HG03139 (cell line): ENCODE measurements at regions not wholly inside any gene's neighbourhood (a gene's known extent, or its start where the extent isn't known, plus 50 kb on each side); places are given as distances from the start of the nearest gene placed in this dataset.

Experiments used
- ATAC-seq: cut with Tn5 transposase; IDR thresholded peaks from one replicate; pipeline ENCODE4 v1.9.1; 2021; ENCODE audit not compliant: unreplicated experiment

DNA sequence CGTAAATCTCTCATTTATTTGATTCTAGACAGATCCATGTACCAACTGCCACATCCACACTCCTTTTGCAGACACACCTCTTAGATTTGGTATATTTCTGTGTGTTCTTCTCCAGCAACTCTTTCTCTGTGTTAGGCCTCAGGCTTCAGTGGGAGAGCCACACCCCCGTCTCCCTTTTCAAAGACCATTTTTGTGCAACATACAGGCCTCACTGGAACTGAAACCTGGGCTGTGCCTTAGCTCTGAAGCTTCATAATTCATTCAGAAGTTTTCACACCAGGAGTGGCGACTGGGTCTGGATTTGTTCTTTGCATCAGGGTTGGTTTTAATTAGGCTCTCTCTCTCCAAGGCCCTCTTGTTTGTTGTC lies 170.2 kb downstream of the THBS2 start:
- ATAC-seq: no peak

DNA sequence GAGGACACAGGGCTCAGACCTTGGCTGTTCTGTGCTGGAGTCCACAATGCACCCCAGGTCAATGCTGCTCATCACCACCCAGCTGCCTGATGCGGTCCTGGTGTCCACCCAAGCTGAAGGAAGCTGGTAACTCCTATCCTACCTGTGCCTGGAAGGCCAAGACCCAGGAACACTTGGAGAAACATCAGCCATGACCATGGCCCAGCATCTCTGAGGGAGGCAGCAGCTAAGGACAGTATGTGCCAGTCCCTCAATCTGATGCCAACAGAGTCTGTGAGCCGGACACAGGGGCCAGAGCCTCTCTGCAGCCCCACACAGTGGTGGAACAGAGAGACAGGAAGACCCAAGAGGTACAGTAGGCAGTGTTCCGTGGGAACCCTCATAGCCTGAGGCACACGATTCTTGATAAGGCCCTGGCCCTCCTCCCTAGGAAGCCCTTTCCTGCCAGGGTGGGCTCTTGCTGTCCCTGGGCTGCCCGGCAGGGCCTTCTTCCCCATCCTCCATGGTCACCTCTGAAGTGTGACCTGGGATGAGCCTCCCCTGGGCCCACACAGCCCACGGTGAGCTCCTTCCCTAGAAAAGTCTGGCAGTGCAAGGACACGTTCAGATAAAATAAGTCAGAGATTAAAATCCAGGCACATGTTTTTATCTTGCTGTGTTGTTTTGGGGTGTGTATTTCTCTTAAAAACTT lies 170.7 kb downstream of the THBS2 start:
- no peak for ATAC-seq

DNA sequence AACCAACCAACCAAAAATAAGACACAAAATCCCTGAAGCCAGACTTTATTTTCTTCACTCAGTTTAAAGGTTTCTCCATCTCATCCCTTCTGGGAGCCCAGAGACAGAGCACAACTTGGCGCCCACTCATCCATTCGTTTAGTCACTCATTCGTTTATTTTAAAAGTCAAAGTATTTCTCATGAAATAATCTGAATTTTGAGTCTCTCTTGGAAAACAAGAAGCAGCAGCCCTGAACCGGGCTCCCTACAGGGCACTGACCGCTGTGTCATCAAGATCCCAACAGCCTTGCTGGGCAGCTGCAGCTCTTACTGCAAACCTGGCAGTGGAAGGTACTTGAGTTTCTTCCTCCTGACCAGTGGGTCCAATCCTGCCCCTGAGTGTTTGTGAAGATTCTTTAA lies 171.6 kb downstream of the THBS2 start:
- no peak for ATAC-seq

GRCh38 chr6:169081248-169081647 lies 172.4 kb downstream of the THBS2 start:
- no peak for ATAC-seq

DNA sequence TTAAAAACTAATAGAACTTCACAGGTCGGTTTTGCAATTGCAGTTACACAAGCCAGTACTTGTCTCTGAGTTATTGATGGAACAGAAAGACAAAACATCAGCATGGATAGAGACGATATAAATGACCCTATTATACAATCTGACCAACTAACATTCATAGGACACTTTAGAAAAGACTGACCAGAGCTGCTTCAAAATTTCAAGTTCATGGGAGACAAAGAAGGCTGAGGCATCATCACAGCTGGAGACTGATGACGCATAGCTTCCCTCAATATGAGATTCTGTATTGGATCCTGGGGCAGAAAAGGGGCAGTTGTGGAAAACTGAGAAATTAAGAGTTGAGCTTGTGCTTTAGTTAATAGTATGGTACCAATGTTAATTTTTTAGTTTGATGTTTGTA lies 174.0 kb downstream of the THBS2 start:
- no peak for ATAC-seq

GRCh38 chr6:169078399-169079145 lies 175.1 kb downstream of the THBS2 start:
- no peak for ATAC-seq

DNA sequence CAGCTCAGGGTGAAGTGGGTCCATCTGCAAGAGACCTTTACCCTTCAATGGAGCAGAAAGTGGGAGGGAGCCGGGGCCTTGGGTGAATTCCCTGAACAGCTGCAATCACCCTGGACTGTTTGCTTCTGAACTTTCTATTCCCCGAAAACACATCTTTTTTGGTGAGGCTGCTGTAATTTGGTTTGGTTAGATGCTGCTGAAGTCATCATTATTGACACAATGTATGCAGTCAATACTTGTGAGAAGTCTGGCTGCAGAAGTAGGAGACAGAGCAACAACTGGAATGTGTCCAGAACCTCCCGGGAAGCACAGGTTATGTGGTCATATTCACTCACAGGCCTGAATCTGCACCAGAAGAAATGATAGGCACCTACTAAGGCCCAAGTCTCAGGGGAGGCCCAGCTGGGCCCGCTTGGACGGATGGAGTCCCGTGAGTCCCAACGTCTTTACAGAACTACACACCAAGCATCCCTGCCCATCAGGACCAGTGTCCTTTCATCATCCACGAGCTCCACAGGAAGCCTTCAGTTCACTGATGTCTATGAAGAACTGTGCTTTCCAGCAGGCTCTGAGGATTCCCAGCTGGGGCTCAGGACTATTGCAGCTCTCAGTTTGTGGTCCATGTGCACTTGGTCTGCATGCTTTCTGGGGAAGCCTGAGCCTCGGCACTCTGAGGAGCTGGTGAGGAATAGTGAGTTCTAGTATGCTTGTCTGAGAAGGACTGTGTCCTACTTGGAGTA lies 177.6 kb downstream of the THBS2 start:
- ATAC-seq: no peak

DNA sequence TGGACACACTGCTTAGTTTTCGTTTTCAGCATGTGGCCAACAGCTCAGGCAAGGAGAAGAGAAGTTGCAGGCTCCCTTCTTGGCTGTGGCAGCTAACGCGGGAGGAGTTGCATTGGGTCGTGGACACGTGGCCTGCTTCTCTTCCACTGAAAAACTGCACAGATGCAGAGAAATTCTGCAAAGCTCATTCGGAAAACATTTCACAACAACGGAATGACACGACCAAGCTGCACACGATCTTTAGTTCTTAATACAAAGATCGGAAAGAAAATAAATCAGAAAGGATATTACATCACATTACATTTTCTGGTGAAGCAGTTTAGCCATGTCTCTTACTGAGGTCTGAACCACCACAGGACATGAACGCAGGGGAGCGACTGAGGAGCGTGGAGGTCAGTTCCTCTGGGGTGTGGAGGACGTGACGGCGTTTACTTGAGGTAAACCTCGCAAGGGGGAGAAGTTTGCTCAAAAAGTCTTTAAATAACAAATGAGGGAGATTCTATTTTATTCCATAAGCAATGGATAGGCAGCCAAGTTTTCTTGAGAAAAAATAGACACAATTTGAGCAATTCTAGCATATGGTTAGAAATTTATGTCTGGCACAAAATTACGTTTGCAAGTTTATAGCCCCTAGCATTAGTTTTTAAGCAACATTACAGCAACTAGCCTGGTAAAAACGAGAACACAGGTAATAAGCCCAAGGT lies 178.3 kb downstream of the THBS2 start:
- no peak for ATAC-seq

- ATAC-seq: no peak
These were observed 179.1 kb downstream of the THBS2 start for GRCh38 chr6:169074526-169074925.

DNA sequence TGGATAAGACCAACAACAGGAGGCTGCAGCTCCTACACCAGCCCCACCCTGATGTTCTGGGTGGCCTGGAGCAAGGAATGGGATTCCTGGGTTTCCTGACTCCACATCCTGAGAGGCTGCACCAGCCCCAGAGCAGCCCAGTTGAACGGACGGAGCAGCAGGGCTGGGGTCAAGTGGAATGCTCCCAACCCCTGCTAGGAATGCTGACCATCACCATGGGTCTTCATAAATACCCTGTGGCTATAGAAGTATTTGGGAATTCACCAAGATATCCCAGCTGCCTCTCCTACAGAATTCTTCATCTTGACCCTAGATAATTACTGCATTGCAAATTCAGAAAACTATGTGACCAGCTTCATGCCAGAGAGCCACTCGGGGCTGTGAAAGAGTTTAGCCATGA lies 180.3 kb downstream of the THBS2 start:
- no peak for ATAC-seq

- ATAC-seq: no peak
These were observed 181.3 kb downstream of the THBS2 start for GRCh38 chr6:169072127-169073042.

GRCh38 chr6:169071394-169071793 lies 182.3 kb downstream of the THBS2 start:
- no peak for ATAC-seq

- ATAC-seq: no peak
These were observed 183.0 kb downstream of the THBS2 start for GRCh38 chr6:169070506-169071176.

DNA sequence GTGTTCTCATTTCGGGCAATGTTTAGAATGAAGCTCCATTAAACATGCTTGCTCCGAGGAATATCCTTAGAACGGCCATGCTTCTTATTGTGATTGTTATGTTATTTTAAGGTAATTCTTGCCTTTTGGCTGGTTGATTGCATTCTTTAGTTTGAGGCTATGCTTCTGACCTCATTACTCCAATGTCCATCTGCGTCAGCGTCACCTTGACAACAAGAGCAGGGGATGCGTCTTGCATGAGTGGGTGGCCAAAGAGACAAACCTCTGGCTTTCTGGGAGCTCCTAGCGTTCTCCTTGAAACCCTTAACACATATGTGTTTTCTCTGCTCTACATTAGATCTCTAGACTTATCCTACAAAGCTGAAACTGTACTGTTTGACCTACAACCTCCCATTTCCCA lies 184.3 kb downstream of the THBS2 start:
- no peak for ATAC-seq

GRCh38 chr6:169064194-169064593 lies 189.5 kb downstream of the THBS2 start:
- no peak for ATAC-seq

DNA sequence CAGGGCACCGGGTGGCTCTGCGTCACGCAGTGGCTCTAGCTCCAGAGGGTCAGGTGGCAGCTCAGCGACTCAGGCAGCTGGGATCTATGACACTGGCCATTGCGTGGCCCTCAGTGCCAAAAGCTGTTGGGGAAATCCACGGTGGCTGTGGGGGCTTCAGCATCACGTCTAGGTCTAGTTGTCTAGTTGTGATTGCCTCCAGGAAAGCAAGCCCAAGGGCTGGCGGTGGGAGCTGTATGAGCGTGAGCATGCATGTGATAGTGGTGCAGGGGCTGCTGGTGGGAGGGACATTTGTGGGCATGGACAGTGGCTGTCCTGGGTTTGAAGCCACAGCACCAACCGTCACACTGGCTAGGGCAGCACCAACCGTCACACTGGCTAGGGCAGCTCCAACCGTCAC lies 191.4 kb downstream of the THBS2 start:
- no peak for ATAC-seq

GRCh38 chr6:169058634-169059033 lies 195.0 kb downstream of the THBS2 start:
- no peak for ATAC-seq

DNA sequence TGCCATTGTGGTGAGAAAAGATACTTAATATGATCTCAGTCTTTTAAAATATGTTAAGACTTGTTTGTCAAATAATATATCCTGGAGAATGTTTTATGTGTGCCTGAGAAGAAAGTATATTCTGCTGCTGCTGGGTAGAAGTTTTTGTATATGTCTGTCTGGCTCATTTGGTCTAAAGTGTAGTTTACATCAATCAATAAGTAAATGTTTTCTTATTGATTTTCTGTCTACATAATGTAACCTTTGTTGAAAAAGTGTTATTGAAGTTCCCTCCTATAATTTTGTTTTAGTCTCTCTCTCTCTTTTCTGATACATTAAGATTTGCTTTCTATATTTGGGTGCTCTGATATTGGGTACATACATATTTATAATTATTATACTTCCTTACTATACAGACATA lies 201.2 kb downstream of the THBS2 start:
- no peak for ATAC-seq

DNA sequence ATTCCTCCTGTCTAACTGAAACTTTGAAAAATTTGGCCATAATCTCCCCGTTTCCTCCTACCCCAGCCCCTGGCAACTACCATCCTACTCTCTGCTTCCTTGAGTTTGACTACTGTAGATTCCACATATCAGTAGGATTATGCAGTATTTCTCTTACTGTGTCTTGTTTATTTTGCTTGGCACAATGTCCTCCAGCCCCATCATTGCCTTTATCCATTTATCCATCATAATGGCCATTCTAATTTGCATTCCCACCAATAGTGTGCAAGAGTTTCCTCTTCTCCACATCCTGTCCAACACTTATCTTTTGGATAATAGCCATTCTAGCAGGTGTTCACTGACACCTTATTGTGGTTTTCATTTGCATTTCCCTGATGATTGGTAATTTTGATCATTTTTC lies 202.3 kb downstream of the THBS2 start:
- ATAC-seq: no peak

DNA sequence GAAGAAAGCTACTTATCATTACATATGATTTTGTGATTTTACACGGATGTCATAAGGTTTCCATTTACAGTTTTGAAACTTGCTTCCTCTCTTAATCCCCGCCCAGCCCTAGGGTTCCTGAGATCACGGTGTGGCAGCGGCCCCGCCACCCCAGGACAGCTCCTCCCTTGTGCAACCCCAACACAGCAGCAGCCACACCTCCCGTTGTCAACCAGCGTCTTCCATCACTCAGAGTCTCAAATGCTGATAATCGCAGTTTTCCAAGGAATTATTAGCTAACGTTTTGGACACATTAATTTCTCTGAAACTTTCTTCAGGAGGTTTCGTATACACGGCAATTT lies 204.8 kb downstream of the THBS2 start:
- ATAC-seq: no peak
